ENCODE measurements at regions not wholly inside any gene's neighbourhood (a gene's known extent, or its start where the extent isn't known, plus 50 kb on each side); places are given as distances from the start of the nearest gene placed in this dataset.

DNA sequence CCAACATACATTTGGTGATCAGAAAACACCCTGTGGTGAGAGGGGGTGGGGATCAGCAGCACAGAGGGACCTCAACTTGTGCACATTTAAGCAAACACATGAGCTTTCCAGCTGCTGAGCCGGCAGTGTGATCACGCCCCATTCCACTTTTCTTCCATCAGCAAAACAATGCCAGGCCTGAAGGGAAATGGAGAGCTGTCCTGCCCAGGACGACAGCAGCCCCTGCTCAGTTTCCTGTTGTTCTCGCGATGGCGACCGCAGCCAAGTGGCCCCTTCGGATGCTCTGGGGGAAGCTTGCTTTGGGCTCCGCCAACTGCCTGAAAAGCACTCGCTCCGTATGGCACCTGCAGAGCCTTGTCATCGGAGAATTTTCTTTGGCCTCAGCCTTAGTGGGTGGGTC lies 272.3 kb downstream of the FOXL1 start:
- H3K27ac Mint-ChIP-seq (ENCODE audit: unreplicated experiment), result no peak overlapping the region
- H3K4me1 Mint-ChIP-seq (ENCODE audit: low read depth), result peaks cover 15% of the 10 kb centered on the region
- H3K9me3 Mint-ChIP-seq (ENCODE audit: low read depth), result peaks cover 3% of the 10 kb centered on the region
- H3K4me3 Mint-ChIP-seq (ENCODE audit: unreplicated experiment), result no peak overlapping the region
- DNase-seq (ENCODE audit: low spot score), result no peak
- peaks cover 5% of the 10 kb centered on the region for H3K27me3 Mint-ChIP-seq (ENCODE audit: low read depth)
- H3K36me3 Mint-ChIP-seq (ENCODE audit: low read depth), result no peaks in the 10 kb centered on the region
- TF ChIP-seq, protein P1, sequence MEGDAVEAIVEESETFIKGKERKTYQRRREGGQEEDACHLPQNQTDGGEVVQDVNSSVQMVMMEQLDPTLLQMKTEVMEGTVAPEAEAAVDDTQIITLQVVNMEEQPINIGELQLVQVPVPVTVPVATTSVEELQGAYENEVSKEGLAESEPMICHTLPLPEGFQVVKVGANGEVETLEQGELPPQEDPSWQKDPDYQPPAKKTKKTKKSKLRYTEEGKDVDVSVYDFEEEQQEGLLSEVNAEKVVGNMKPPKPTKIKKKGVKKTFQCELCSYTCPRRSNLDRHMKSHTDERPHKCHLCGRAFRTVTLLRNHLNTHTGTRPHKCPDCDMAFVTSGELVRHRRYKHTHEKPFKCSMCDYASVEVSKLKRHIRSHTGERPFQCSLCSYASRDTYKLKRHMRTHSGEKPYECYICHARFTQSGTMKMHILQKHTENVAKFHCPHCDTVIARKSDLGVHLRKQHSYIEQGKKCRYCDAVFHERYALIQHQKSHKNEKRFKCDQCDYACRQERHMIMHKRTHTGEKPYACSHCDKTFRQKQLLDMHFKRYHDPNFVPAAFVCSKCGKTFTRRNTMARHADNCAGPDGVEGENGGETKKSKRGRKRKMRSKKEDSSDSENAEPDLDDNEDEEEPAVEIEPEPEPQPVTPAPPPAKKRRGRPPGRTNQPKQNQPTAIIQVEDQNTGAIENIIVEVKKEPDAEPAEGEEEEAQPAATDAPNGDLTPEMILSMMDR (IDR thresholded peaks at IDR 0.05), result no peak

- DNase-seq (ENCODE audit: low spot score), result no peak
- TF ChIP-seq, protein P1 (IDR thresholded peaks at IDR 0.05), result no peak
- H3K4me1 Mint-ChIP-seq (ENCODE audit: low read depth), result peaks cover 12% of the 10 kb centered on the region
- no peaks in the 10 kb centered on the region for H3K9me3 Mint-ChIP-seq (ENCODE audit: low read depth)
- H3K4me3 Mint-ChIP-seq (ENCODE audit: unreplicated experiment), result no peak overlapping the region
- peaks cover 5% of the 10 kb centered on the region for H3K27me3 Mint-ChIP-seq (ENCODE audit: low read depth)
- H3K36me3 Mint-ChIP-seq (ENCODE audit: low read depth), result no peaks in the 10 kb centered on the region
- H3K27ac Mint-ChIP-seq (ENCODE audit: unreplicated experiment), result no peak overlapping the region
Measured at GRCh38 chr16:86852135-86852534, 273.8 kb downstream of the FOXL1 start.

GRCh38 chr16:86854058-86854621 lies 275.8 kb downstream of the FOXL1 start:
- Mint-ChIP-seq H3K4me1 (ENCODE audit: low read depth) (peaks cover 12% of the 10 kb centered on the region), H3K27me3 (ENCODE audit: low read depth) (peaks cover 1% of the 10 kb centered on the region), H3K27ac (ENCODE audit: unreplicated experiment) (no peak overlapping the region), H3K9me3 (ENCODE audit: low read depth) (no peaks in the 10 kb centered on the region), H3K36me3 (ENCODE audit: low read depth) (no peaks in the 10 kb centered on the region), H3K4me3 (ENCODE audit: unreplicated experiment) (no peak overlapping the region)
- TF ChIP-seq, protein P1 (IDR thresholded peaks at IDR 0.05), result no peak
- no peak for DNase-seq (ENCODE audit: low spot score)

GRCh38 chr16:86854626-86855294 lies 276.4 kb downstream of the FOXL1 start:
- H3K9me3 Mint-ChIP-seq (ENCODE audit: low read depth), result no peaks in the 10 kb centered on the region
- peaks cover 13% of the 10 kb centered on the region for H3K4me1 Mint-ChIP-seq (ENCODE audit: low read depth)
- TF ChIP-seq, protein P1 (IDR thresholded peaks at IDR 0.05), result no peak
- H3K4me3 Mint-ChIP-seq (ENCODE audit: unreplicated experiment), result no peak overlapping the region
- no peaks in the 10 kb centered on the region for H3K36me3 Mint-ChIP-seq (ENCODE audit: low read depth)
- DNase-seq (ENCODE audit: low spot score), result no peak
- no peak overlapping the region for H3K27ac Mint-ChIP-seq (ENCODE audit: unreplicated experiment)
- no peaks in the 10 kb centered on the region for H3K27me3 Mint-ChIP-seq (ENCODE audit: low read depth)

GRCh38 chr16:86856946-86857586 lies 278.7 kb downstream of the FOXL1 start:
- TF ChIP-seq, protein P1 (IDR thresholded peaks at IDR 0.05), result no peak
- DNase-seq (ENCODE audit: low spot score), result peak; percentile 53
- no peaks in the 10 kb centered on the region for H3K27me3 Mint-ChIP-seq (ENCODE audit: low read depth)
- H3K36me3 Mint-ChIP-seq (ENCODE audit: low read depth), result no peaks in the 10 kb centered on the region
- H3K4me3 Mint-ChIP-seq (ENCODE audit: unreplicated experiment), result no peak overlapping the region
- H3K9me3 Mint-ChIP-seq (ENCODE audit: low read depth), result no peaks in the 10 kb centered on the region
- no peak overlapping the region for H3K27ac Mint-ChIP-seq (ENCODE audit: unreplicated experiment)
- H3K4me1 Mint-ChIP-seq (ENCODE audit: low read depth), result peaks cover 14% of the 10 kb centered on the region
